Choroid plexus epithelial cell (primary cell): ENCODE measurements at regions not wholly inside any gene's neighbourhood (a gene's known extent, or its start where the extent isn't known, plus 50 kb on each side); places are given as distances from the start of the nearest gene placed in this dataset.

Source experiments
- DNase-seq: peaks from one replicate; pipeline ENCODE4 v3.0.0-alpha.2; 2010; ENCODE audit warnings: low read depth
- H3K4me3 ChIP-seq: 2 replicates; pipeline ENCODE4 v1.5.1; 2011; ENCODE audit warnings: low read depth, mild to moderate bottlenecking, control low read depth, low read length, moderate library complexity
- TF ChIP-seq, protein P1 (sequence below): conservative IDR thresholded peaks from 2 replicates; pipeline ENCODE4 v1.5.1; 2011; ENCODE audit warnings: low read depth, mild to moderate bottlenecking, control low read depth, inconsistent platforms, low read length, moderate library complexity

DNA sequence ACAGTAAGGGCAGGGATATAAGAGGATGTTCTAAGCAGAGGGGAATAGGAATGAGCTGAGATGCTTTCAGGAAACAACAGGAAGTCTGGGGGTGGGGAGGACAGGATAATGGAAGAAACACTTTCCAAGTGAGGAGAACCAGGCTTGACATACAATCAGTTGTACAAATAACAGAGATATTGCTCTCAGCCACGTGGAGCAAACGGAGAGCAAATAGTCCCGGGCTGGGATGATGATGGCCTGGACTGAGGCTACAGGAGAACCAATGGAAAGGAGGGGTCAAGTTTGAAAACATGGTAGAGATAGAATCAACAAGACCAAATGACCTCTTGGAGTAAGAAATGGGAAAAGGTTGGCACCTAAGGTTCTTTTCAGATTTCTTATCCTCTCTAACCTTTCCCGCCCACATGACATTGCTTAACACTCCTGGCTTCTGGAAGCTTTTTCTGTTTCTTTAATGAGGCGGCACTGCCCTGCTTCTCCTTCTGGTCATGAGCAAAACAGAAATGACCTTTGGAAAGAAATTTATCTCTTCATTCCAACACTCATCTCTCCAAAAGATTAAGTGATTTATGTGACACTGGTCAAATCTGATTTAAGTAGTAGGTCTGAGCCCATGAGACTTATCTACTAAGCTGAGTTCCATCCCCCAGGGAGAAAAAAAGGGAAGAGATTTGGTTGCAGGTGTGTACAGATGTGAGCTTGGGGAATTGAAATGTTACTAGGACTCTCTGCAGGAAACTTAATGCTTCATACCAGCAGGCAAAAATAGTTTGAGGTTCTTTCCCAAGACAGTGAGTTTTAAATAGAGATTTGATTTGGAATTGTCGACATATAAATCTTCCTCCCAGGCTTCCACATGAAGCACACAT, 442.9 kb upstream of the HNRNPA3 start:
- no peak for DNase-seq
- TF ChIP-seq, protein P1, sequence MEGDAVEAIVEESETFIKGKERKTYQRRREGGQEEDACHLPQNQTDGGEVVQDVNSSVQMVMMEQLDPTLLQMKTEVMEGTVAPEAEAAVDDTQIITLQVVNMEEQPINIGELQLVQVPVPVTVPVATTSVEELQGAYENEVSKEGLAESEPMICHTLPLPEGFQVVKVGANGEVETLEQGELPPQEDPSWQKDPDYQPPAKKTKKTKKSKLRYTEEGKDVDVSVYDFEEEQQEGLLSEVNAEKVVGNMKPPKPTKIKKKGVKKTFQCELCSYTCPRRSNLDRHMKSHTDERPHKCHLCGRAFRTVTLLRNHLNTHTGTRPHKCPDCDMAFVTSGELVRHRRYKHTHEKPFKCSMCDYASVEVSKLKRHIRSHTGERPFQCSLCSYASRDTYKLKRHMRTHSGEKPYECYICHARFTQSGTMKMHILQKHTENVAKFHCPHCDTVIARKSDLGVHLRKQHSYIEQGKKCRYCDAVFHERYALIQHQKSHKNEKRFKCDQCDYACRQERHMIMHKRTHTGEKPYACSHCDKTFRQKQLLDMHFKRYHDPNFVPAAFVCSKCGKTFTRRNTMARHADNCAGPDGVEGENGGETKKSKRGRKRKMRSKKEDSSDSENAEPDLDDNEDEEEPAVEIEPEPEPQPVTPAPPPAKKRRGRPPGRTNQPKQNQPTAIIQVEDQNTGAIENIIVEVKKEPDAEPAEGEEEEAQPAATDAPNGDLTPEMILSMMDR: no peak
- H3K4me3 ChIP-seq: no peak overlapping the region

DNA sequence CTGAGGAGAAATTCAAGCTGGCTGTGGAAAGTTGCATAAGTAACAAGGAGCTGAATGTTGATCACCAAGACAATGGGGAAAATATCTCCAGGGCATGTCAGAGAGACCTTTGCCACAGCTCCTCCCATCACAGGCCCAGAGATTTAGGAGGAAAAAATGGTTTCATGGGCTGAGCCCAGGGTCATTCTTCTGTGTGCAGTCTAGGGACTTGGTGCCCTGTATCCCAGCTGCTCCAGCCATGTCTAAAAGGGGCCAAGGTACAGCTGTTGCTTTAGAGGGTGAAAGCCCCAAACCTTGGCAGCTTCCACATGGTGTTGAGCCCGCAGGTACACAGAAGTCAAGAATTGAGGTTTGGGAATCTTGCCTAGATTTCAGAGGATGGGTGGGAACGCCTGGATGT, 439.8 kb upstream of the HNRNPA3 start:
- TF ChIP-seq, protein P1: no peak

DNA sequence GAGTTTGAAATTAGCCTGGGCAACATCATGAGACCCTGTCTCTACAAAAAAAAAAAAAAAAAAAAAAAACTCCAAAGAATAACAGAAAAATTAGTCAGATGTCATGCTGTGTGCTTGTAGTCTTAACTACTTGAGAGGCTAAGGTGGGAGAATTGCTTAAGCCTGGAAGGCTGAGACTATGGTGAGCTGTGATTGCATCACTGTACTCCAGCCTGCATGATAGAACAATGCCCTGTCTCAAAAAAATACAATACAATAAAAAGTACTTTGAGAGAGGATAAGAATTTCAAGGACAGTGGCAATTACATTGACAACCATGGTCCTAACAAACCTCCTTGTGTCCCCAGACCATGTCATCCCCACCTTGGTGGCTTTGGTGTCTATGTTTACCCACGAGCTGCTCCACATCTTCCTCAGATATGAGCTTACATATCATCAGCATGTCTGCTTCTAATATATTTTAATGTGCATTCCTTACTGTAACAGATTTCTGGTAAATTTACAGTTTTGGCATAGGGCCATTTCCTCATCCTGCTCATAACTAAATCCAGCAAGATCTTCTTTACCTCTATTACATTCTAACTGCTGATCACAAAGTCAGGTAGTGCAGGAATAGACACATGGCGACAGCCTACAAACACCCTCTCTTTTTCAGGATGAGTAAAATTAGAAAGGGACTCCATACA, 437.7 kb upstream of the HNRNPA3 start:
- TF ChIP-seq, protein P1: no peak
- peak; percentile 2 for DNase-seq
- no peak overlapping the region for H3K4me3 ChIP-seq

More for the DNA sequence above, 439.8 kb upstream of the HNRNPA3 start:
- no peak for DNase-seq
- H3K4me3 ChIP-seq: no peak overlapping the region

DNA sequence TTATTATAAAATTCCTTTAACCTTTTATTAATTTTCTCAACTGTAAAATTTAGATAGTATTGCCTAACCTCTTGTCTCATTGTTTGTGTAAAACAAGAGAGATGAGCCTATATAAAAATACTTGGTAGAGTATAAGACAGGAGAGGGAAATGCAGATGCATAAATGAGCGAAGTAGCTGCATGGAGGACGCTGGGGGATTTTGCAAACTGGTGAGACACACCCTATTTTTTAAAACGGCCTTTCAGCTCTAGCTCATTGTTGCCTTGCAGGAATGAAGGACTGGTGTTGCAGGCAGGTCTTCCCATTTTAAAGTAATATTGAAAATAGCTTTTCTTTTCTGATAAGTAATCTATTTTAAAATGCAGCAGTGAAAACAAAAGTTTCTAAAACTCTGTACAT, 435.3 kb upstream of the HNRNPA3 start:
- no peak overlapping the region for H3K4me3 ChIP-seq
- no peak for DNase-seq
- TF ChIP-seq, protein P1: no peak

DNA sequence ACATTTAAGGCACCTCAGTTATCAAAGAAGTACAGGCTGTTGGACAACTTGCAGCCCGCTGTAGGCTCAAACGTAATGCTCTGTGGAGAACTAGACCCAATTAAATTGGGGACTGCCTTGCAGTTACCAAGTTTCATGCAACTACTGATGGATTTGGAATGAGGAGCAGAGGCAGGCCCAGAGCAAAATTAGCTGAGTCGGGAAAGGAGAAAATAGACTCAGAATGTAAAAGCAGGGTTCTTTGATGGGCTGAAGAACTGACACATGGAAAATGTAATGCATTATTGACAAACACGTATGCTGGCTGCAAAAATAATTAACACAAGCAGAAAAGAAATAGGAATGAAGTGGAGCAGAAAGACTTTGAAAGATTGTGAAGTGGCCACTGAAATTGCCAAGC, 432.7 kb upstream of the HNRNPA3 start:
- H3K4me3 ChIP-seq: no peak overlapping the region
- TF ChIP-seq, protein P1: no peak
- DNase-seq: no peak

DNA sequence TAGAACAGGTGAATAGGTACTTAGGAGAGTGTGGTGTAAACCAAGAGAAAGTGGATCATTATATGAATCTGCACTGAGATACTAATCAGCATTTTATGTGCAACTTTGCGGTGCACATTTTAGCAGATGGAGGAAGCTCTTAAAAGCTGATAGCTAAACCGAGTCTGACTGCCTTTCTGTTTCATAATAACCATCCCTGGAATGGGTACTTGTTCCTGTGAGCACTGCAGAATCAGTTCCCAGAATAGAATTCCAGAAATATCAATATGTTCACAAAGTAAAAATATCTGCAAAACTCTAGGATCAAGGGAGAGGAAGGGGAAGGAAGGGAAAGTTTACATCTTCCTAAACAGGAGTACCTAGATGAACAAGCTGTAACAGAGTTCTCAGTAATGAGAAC, 432.2 kb upstream of the HNRNPA3 start:
- no peak for DNase-seq
- TF ChIP-seq, protein P1: no peak
- no peak overlapping the region for H3K4me3 ChIP-seq
